ENCODE measurements at regions not wholly inside any gene's neighbourhood (a gene's known extent, or its start where the extent isn't known, plus 50 kb on each side); places are given as distances from the start of the nearest gene placed in this dataset.

DNA sequence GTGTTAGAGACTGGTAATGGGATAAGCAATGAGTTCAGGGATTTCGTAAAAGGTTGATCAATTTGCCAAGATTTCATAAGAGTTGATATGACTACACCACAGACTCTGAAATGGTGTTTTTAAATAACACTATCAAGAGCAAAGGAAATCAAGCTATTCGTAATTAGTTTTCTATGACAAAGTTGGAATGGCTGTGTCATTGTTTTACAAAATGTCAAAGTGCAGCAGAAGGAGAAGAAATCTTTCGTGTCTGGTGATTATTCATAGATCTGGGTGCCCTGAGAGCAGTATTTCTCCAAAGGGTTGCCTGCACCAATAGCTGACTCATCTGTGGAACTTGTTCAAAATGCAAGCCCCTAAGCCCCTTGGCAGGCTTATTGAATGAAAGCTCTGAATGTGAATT, 70.1 kb downstream of the NABP1 start:
- H3K9me3 ChIP-seq (ENCODE audit: insufficient read depth, low read length): no peaks in the 10 kb centered on the region
- H4K20me1 ChIP-seq (ENCODE audit: low read depth, low read length): no peaks in the 10 kb centered on the region
- H3F3A ChIP-seq (ENCODE audit: insufficient read depth): no peaks in the 10 kb centered on the region
- H3K27me3 ChIP-seq (ENCODE audit: low read length): no peaks in the 10 kb centered on the region
- H3K4me2 ChIP-seq (ENCODE audit: low read depth, low read length, poor library complexity, severe bottlenecking): no peak overlapping the region
- H3K79me2 ChIP-seq (ENCODE audit: insufficient read depth, low read length): no peaks in the 10 kb centered on the region
- H3K9me2 ChIP-seq (replicated peaks; ENCODE audit: insufficient read depth, low read length): no peaks in the 10 kb centered on the region
- no peak overlapping the region for H2AFZ ChIP-seq (ENCODE audit: low read depth, low read length, severe bottlenecking)
- no peak overlapping the region for H3K27ac ChIP-seq (ENCODE audit: low read depth, low read length)
- TF ChIP-seq, protein P1, sequence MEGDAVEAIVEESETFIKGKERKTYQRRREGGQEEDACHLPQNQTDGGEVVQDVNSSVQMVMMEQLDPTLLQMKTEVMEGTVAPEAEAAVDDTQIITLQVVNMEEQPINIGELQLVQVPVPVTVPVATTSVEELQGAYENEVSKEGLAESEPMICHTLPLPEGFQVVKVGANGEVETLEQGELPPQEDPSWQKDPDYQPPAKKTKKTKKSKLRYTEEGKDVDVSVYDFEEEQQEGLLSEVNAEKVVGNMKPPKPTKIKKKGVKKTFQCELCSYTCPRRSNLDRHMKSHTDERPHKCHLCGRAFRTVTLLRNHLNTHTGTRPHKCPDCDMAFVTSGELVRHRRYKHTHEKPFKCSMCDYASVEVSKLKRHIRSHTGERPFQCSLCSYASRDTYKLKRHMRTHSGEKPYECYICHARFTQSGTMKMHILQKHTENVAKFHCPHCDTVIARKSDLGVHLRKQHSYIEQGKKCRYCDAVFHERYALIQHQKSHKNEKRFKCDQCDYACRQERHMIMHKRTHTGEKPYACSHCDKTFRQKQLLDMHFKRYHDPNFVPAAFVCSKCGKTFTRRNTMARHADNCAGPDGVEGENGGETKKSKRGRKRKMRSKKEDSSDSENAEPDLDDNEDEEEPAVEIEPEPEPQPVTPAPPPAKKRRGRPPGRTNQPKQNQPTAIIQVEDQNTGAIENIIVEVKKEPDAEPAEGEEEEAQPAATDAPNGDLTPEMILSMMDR (IDR thresholded peaks at IDR 0.05; ENCODE audit: insufficient read depth, low read length, poor library complexity, severe bottlenecking): no peak
- TF ChIP-seq EZH2phosphoT487 (conservative IDR thresholded peaks at IDR 0.05; ENCODE audit: low read length): no peak
- H3K4me3 ChIP-seq (ENCODE audit: insufficient read depth, low read length, poor library complexity, severe bottlenecking): no peak overlapping the region
- H3K9ac ChIP-seq (ENCODE audit: low read length): no peak overlapping the region
- H3K36me3 ChIP-seq (ENCODE audit: low read length): no peaks in the 10 kb centered on the region

DNA sequence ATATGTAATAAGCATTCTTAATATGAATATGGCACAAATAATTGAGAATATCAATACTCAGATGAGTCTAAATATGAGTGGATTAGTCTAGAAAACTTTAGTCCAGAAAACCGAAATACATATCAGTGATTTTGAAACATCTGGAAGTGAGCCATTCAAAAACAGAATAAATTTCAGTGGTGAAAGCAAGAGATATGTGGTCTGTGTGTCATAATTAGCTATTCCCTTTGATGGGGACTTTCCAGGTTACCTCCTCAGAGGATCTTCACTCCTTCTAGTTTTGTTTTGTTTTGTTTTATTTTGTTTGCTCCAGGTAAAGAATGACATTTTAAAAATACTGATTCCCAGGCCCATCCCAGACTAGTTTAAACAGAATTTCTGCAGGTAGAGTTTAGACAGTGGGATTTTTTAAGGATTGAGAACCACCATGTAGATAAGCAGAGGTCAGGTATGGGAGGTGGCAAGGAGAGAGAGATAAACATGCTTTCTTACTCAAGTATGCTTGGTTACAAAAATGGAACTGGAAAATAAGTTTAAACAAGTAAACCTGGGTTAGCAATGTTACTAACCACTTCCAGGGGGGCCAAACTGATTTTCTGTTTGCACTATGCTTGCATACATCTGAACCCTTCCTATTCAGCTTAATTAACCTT, 70.7 kb downstream of the NABP1 start:
- TF ChIP-seq, protein P1 (IDR thresholded peaks at IDR 0.05; ENCODE audit: insufficient read depth, low read length, poor library complexity, severe bottlenecking): no peak
- TF ChIP-seq EZH2phosphoT487 (conservative IDR thresholded peaks at IDR 0.05; ENCODE audit: low read length): no peak
- Histone ChIP-seq H4K20me1 (ENCODE audit: low read depth, low read length) (no peaks in the 10 kb centered on the region), H3K36me3 (ENCODE audit: low read length) (no peaks in the 10 kb centered on the region), H3K4me2 (ENCODE audit: low read depth, low read length, poor library complexity, severe bottlenecking) (no peak overlapping the region), H2AFZ (ENCODE audit: low read depth, low read length, severe bottlenecking) (no peak overlapping the region), H3K9me2 (replicated peaks; ENCODE audit: insufficient read depth, low read length) (no peaks in the 10 kb centered on the region), H3K9me3 (ENCODE audit: insufficient read depth, low read length) (no peaks in the 10 kb centered on the region), H3K27ac (ENCODE audit: low read depth, low read length) (no peak overlapping the region), H3K9ac (ENCODE audit: low read length) (no peak overlapping the region), H3K27me3 (ENCODE audit: low read length) (no peaks in the 10 kb centered on the region), H3F3A (ENCODE audit: insufficient read depth) (no peaks in the 10 kb centered on the region), H3K4me3 (ENCODE audit: insufficient read depth, low read length, poor library complexity, severe bottlenecking) (no peak overlapping the region), H3K79me2 (ENCODE audit: insufficient read depth, low read length) (no peaks in the 10 kb centered on the region)

DNA sequence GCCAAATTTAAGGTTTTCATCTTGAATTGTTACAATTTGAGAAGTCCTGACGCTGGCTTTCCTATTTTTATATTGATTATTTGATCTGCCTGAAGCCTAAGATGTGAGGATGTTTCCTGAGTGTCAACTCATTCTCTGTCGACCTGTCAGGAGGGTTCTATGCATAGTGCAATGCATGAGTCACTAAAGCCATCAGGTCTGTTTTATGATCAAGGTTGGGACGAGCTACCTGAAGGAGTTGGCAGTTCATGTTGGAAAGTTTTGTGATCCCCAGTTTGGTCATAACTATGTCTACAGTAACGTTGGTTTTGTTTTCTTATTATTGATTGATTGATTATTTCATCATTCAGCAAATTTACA, 71.2 kb downstream of the NABP1 start:
- Histone ChIP-seq H3F3A (ENCODE audit: insufficient read depth) (no peaks in the 10 kb centered on the region), H3K9me3 (ENCODE audit: insufficient read depth, low read length) (no peaks in the 10 kb centered on the region), H3K79me2 (ENCODE audit: insufficient read depth, low read length) (no peaks in the 10 kb centered on the region), H3K9ac (ENCODE audit: low read length) (no peak overlapping the region), H3K36me3 (ENCODE audit: low read length) (no peaks in the 10 kb centered on the region), H3K4me3 (ENCODE audit: insufficient read depth, low read length, poor library complexity, severe bottlenecking) (no peak overlapping the region), H3K4me2 (ENCODE audit: low read depth, low read length, poor library complexity, severe bottlenecking) (no peak overlapping the region), H3K27ac (ENCODE audit: low read depth, low read length) (no peak overlapping the region), H2AFZ (ENCODE audit: low read depth, low read length, severe bottlenecking) (no peak overlapping the region), H3K9me2 (replicated peaks; ENCODE audit: insufficient read depth, low read length) (no peaks in the 10 kb centered on the region), H3K27me3 (ENCODE audit: low read length) (no peaks in the 10 kb centered on the region), H4K20me1 (ENCODE audit: low read depth, low read length) (no peaks in the 10 kb centered on the region)
- no peak for TF ChIP-seq EZH2phosphoT487 (conservative IDR thresholded peaks at IDR 0.05; ENCODE audit: low read length)
- TF ChIP-seq, protein P1 (IDR thresholded peaks at IDR 0.05; ENCODE audit: insufficient read depth, low read length, poor library complexity, severe bottlenecking): no peak
